Upper lobe of left lung (tissue), 4 donors: ENCODE measurements at regions not wholly inside any gene's neighbourhood (a gene's known extent, or its start where the extent isn't known, plus 50 kb on each side); places are given as distances from the start of the nearest gene placed in this dataset.

ENCODE experiments used
- CTCF ChIP-seq, 6 experiments: fragments of 450-650 bp in 4 of 6; fragments of 200-600 bp in 2 of 6; sonication (generic) in 2 of 6; IDR thresholded peaks; one replicate each; pipeline ENCODE4 v1.5.1; 2016 to 2019; ENCODE audit warnings: antibody characterized with exemption in 6 of 6
- POLR2AphosphoS5 ChIP-seq, 2 donors: sonication (generic); formaldehyde crosslinking; IDR thresholded peaks; one replicate each; pipeline ENCODE4 v1.5.1; 2017; ENCODE audit warnings: antibody characterized with exemption in 2 of 2

GRCh38 chr4:170243662-170244288 lies 154.0 kb upstream of the AADAT start:
- TF ChIP-seq CTCF (IDR thresholded peaks at IDR 0.05), result no peak
- TF ChIP-seq POLR2AphosphoS5 (IDR thresholded peaks at IDR 0.05), result no peak
